T-helper 2 cell (primary cell): ENCODE measurements at regions not wholly inside any gene's neighbourhood (a gene's known extent, or its start where the extent isn't known, plus 50 kb on each side); places are given as distances from the start of the nearest gene placed in this dataset.

Experiments
- DNase-seq, 5 experiments: peaks; one replicate each; pipeline versions ENCODE4 v3.0.0 to v3.0.0-alpha.2; 2012 to 2022

- DNase-seq: no peak
These were observed 116.2 kb downstream of the NSUN3 start for GRCh38 chr3:94179059-94179458.

GRCh38 chr3:94183551-94183950 is 120.7 kb downstream of the NSUN3 start:
- no peak for DNase-seq

- no peak for DNase-seq
These were observed 121.9 kb downstream of the NSUN3 start for GRCh38 chr3:94184781-94185180.

GRCh38 chr3:94185753-94186152 is 122.9 kb downstream of the NSUN3 start:
- DNase-seq: no peak

- no peak for DNase-seq
These were observed 124.8 kb downstream of the NSUN3 start for GRCh38 chr3:94187697-94188096.

GRCh38 chr3:94195381-94195780 is 132.5 kb downstream of the NSUN3 start:
- DNase-seq: no peak

GRCh38 chr3:94206291-94206690 is 143.4 kb downstream of the NSUN3 start:
- DNase-seq: no peak

GRCh38 chr3:94210256-94210655 is 147.4 kb downstream of the NSUN3 start:
- DNase-seq: no peak

- no peak for DNase-seq
These were observed 154.5 kb downstream of the NSUN3 start for GRCh38 chr3:94217406-94217805.

GRCh38 chr3:94220426-94220825 is 157.6 kb downstream of the NSUN3 start:
- DNase-seq: no peak

- no peak for DNase-seq
These were observed 159.0 kb downstream of the NSUN3 start for GRCh38 chr3:94221829-94222228.

- no peak for DNase-seq
These were observed 162.4 kb downstream of the NSUN3 start for GRCh38 chr3:94225148-94225865.

- no peak for DNase-seq
These were observed 163.2 kb downstream of the NSUN3 start for GRCh38 chr3:94226078-94226477.

- no peak for DNase-seq
These were observed 170.1 kb downstream of the NSUN3 start for GRCh38 chr3:94232921-94233320.

- peak in 1 of 5 experiments; percentile 28 for DNase-seq
These were observed 171.4 kb downstream of the NSUN3 start for GRCh38 chr3:94234177-94234788.

- DNase-seq: no peak
These were observed 179.1 kb downstream of the NSUN3 start for GRCh38 chr3:94241986-94242385.

GRCh38 chr3:94246171-94246570 is 183.3 kb downstream of the NSUN3 start:
- no peak for DNase-seq

- no peak for DNase-seq
These were observed 185.2 kb downstream of the NSUN3 start for GRCh38 chr3:94248042-94248441.

GRCh38 chr3:94249491-94250079 is 186.7 kb downstream of the NSUN3 start:
- DNase-seq: peak in 4 of 5 experiments; percentile 22 to 49 (median 37)

GRCh38 chr3:94251566-94251965 is 188.7 kb downstream of the NSUN3 start:
- no peak for DNase-seq

- DNase-seq: no peak
These were observed 189.5 kb downstream of the NSUN3 start for GRCh38 chr3:94252316-94252715.

GRCh38 chr3:94256888-94257813 is 194.3 kb downstream of the NSUN3 start:
- DNase-seq: no peak

GRCh38 chr3:94258851-94259250 is 196.0 kb downstream of the NSUN3 start:
- DNase-seq: no peak
